BJ (cell line): ENCODE measurements at regions not wholly inside any gene's neighbourhood (a gene's known extent, or its start where the extent isn't known, plus 50 kb on each side); places are given as distances from the start of the nearest gene placed in this dataset.
"Not testable (repeated sequence)": the region's sequence is repeated elsewhere in the genome, so short reads cannot be mapped to it uniquely, and the experiment has no call there.

ENCODE experiments used
- CTCF ChIA-PET: fragments of 350-600 bp; formaldehyde crosslinking; extraction: SDS; loops from one replicate; lab custom pipeline; 2021; ENCODE audit warnings: antibody characterized with exemption, inconsistent platforms; lab: Yijun Ruan, JAX
- POLR2A ChIA-PET: fragments of 300-600 bp; sonication (Branson Sonifier 250); formaldehyde crosslinking; extraction: SDS; loops from one replicate; lab custom pipeline; 2021; ENCODE audit warnings: antibody characterized with exemption; lab: Charles Lee
- DNase-seq: peaks from one replicate; pipeline ENCODE4 v3.0.0-alpha.2; 2011; ENCODE audit warnings: low read depth
- H3K27me3 ChIP-seq: 2 replicates; pipeline ENCODE4 v1.6.0; 2011; ENCODE audit warnings: low read length; ENCODE audit not compliant: control insufficient read depth, insufficient read depth
- H3K36me3 ChIP-seq: 2 replicates; pipeline ENCODE4 v1.5.1; 2011; ENCODE audit warnings: low read length; ENCODE audit not compliant: control insufficient read depth, insufficient read depth
- H3K4me3 ChIP-seq: 2 replicates; pipeline ENCODE4 v1.5.1; 2011; ENCODE audit warnings: low read depth, mild to moderate bottlenecking, control low read depth, low read length
- CTCF ChIP-seq: IDR thresholded peaks from 2 replicates; pipeline ENCODE4 v1.5.1; 2011; ENCODE audit warnings: low read depth, mild to moderate bottlenecking, control low read depth, inconsistent platforms, low read length, moderate library complexity; ENCODE audit not compliant: insufficient read depth

- DNase-seq = no peak
- Histone ChIP-seq H3K4me3 (no peak overlapping the region), H3K36me3 (no peaks in the 10 kb centered on the region), H3K27me3 (no peaks in the 10 kb centered on the region)
- CTCF ChIA-PET = no interaction called here
- POLR2A ChIA-PET = no interaction called here
- no peak for TF ChIP-seq CTCF
Observed at GRCh38 chr5:30502277-30502676, 691.2 kb upstream of the CDH6 start.

GRCh38 chr5:30501065-30501464, 692.4 kb upstream of the CDH6 start:
- Histone ChIP-seq H3K36me3 (no peaks in the 10 kb centered on the region), H3K4me3 (no peak overlapping the region), H3K27me3 (no peaks in the 10 kb centered on the region)
- ChIA-PET POLR2A (no interaction called here), CTCF (interaction anchor here (0.6 kb wide), 1 partner anchor 121 kb away, joined by 3 read pairs; no protein-coding TSS in a partner anchor)
- DNase-seq = no peak
- TF ChIP-seq CTCF = no peak

GRCh38 chr5:30500513-30500912, 693.0 kb upstream of the CDH6 start:
- no peak for TF ChIP-seq CTCF
- Histone ChIP-seq H3K4me3 (no peak overlapping the region), H3K36me3 (no peaks in the 10 kb centered on the region), H3K27me3 (no peaks in the 10 kb centered on the region)
- no peak for DNase-seq
- ChIA-PET POLR2A (no interaction called here), CTCF (no interaction called here)

- Histone ChIP-seq H3K4me3 (no peak overlapping the region), H3K36me3 (no peaks in the 10 kb centered on the region), H3K27me3 (no peaks in the 10 kb centered on the region)
- no peak for DNase-seq
- ChIA-PET POLR2A (no interaction called here), CTCF (no interaction called here)
- TF ChIP-seq CTCF = no peak
Observed at GRCh38 chr5:30499402-30499801, 694.1 kb upstream of the CDH6 start.

- no peak for DNase-seq
- ChIA-PET CTCF (no interaction called here), POLR2A (no interaction called here)
- no peaks in the 10 kb centered on the region for H3K36me3 ChIP-seq
- TF ChIP-seq CTCF = no peak
- H3K27me3 ChIP-seq = no peaks in the 10 kb centered on the region
- H3K4me3 ChIP-seq = no peak overlapping the region
Observed at GRCh38 chr5:30498972-30499371, 694.5 kb upstream of the CDH6 start.

- H3K4me3 ChIP-seq, H3K27me3 ChIP-seq, POLR2A ChIA-PET, DNase-seq, CTCF ChIA-PET, H3K36me3 ChIP-seq: not testable (repeated sequence)
Observed at GRCh38 chr5:30498509-30498908, 695.0 kb upstream of the CDH6 start.

GRCh38 chr5:30494113-30494512, 699.4 kb upstream of the CDH6 start:
- DNase-seq, POLR2A ChIA-PET, CTCF ChIA-PET, H3K27me3 ChIP-seq, H3K4me3 ChIP-seq, H3K36me3 ChIP-seq: not testable (repeated sequence)
